Stimulated activated CD8-positive, alpha-beta memory T cell treated with anti-CD3 and anti-CD28 coated beads, Interleukin-4, amount 100 ng/mL, for 1 hour (primary cell): ENCODE measurements at regions not wholly inside any gene's neighbourhood (a gene's known extent, or its start where the extent isn't known, plus 50 kb on each side); places are given as distances from the start of the nearest gene placed in this dataset.

Experiments used
- DNase-seq, 2 donors: peaks; one replicate each; pipeline ENCODE4 v3.0.0-alpha.2; 2020; ENCODE audit warnings: low read depth in 2 of 2, low spot score in 1 of 2

DNA sequence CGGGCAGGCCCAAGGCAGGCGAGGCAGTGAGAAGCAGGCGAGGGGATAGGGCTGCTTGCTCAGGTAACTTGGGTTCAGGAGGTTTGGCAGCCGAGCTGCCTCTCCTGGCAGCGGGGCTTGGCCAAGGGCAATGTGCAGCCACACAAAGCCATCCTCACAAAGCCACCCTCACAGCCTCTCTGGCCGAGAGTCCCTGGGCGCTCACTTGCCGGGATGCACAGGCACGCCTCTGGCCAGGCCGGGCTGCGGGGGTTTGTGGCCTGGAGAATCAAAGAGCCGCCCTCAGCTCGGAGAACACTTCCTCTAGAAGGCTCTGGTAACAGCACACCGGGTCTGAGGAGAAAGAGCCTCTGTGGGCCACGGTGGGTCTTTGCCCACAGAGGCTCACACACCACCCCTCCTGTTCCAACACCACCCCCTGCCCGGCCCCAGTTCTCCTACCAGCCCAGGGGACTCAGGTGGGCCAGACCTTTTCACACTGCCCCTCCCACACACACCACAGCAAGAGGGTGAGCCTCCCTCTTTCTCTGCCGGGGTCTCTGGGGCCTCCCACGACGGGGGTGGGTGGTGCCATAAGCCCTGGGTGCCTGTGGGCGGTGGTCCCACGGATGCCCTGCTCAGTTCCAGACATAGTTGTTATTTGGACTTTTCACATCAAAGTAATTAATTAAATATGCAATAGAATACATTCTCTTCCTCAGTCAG lies 186.9 kb downstream of the ZFP36L2 start:
- DNase-seq: no peak

DNA sequence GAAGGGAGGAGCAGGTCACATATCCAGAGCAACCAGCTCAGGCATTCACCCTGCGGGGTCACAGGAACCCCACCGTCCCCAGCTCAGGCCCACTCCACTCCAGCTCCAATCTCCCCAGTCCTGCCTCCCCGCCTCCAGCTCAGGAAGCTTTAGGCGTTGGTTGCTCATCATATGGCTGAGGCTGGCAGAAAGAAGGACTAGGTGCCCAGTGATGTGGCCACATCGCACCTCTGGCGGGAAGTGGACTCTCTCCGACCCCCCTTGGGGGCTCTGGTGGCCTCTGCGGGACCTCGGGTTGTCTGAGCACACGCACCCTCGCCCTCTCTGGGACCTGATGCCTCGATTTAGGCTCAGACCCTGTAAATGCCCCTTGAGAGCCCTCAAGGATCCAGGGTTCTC lies 187.7 kb downstream of the ZFP36L2 start:
- DNase-seq: no peak

DNA sequence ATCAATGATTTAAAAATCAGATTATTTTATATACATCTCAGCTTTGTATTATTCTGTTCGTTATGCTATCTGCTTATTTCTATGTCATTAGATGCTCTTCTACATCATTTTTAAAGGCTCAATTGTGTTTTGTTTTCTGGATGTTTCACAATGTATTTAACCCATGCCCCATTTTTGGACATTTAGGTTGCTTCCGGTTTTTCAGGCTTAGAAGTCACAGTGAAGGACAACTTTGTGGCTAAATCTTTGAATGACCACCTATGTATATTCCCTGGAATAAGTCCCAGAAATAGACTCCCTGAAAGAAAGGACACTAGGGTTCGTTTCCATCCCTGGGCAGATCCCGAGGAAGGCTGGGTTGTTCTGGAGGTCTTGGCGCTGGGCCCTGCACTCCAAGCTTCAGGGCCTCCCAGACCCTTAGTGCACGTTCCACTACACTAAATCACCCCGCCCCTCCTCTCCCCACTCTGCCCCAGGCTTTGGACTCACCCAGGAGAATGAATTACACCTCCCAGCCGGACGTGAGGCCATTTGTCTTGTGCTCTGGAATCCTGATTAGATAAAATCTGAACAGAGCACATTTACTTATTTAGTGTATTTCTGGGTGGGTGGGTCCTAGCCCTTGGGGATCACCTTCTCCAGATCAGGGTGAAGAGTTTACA lies 188.2 kb downstream of the ZFP36L2 start:
- no peak for DNase-seq

DNA sequence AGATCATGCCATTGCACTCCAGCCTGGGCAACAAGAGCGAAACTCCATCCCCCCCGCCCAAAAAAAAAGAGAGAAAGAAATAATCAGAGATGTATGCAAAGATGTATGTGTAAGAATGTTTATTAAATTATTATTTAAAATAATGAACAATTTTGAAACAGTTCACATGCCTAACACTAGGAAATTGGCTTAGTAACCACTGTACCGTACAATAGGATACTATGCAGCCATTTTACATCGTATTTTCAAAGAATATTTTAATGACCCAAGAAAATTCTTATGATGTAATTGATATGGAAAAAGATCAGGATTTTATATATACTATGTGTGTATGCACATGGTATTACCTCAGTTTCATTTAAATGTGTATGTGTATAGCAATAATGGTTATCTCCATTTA lies 190.5 kb downstream of the ZFP36L2 start:
- DNase-seq: no peak

- no peak for DNase-seq
These were observed 191.5 kb downstream of the ZFP36L2 start for GRCh38 chr2:43034921-43035320.

- DNase-seq: no peak
These were observed 192.2 kb downstream of the ZFP36L2 start for GRCh38 chr2:43034242-43034619.

DNA sequence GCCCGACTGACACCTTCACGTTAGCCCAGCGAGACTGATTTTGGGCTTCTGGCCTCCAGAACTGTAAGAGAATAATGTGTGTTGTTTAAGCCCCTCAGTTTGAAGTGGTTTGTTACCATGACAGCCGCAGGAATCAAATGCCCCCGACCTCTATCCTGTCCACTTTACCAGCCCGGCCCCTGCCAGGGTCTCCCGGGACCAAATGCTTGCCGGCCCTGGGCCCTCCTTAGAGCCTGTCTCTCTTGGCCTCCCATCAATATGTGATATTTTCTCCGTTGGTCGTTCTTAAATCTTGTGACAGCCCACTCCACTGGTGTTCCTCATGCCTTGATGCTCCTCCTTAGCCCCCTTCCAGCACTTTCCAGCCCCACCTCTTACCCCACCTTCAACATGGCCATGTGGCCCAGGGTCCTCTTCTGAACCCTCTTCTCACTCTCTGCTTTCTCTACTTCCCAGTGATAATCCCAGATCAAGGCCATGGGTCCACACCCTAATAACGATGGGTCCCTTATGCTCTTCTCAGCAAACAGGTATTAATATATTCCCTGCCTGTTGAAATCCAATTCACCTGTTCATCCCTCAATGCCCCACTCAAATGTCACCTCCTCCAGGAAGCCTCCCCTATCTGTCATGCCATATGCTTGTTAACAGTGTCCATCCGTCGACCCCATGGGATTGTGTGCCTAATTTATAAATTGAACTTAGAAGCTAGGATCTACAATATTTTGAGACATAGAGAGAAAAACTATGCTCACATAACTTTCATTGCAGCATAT lies 192.8 kb downstream of the ZFP36L2 start:
- no peak for DNase-seq

DNA sequence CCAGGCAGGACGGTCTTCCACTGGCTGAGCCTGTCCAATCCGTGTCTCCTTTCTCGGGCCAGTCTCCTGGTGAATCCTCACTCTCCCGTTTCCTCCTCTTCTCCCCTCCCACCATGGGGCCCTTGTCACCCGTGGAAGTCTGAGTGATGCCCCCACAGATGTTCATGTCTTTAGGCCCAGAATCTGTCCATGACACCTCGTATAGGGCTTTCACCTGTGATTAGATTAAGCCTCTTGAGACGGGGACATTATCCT lies 193.5 kb downstream of the ZFP36L2 start:
- no peak for DNase-seq

GRCh38 chr2:43032213-43033015 lies 194.0 kb downstream of the ZFP36L2 start:
- DNase-seq: no peak

- DNase-seq: no peak
These were observed 194.8 kb downstream of the ZFP36L2 start for GRCh38 chr2:43031471-43032212.

- DNase-seq: no peak
These were observed 195.7 kb downstream of the ZFP36L2 start for GRCh38 chr2:43030551-43031307.

GRCh38 chr2:43029186-43029585 lies 197.2 kb downstream of the ZFP36L2 start:
- no peak for DNase-seq

DNA sequence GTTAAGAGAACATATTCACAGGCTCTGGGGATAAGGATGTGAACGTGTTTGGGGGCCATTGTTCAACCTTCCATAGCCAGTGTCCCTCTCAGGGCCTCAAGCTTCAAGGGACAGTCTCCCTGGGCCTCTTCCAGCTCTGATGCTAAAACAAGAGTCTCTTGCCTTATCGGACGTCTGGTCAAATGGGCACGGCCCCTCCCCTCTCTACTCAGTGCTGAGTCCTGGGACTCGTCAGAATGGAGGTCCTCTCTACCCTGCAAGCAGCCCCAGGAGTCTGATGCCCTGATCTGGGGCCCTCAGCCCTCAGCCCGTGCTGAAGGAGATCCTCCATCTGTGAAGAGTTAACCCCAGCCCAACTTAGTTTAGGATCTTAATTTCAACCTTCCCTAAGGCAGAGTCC lies 198.2 kb downstream of the ZFP36L2 start:
- DNase-seq: no peak

DNA sequence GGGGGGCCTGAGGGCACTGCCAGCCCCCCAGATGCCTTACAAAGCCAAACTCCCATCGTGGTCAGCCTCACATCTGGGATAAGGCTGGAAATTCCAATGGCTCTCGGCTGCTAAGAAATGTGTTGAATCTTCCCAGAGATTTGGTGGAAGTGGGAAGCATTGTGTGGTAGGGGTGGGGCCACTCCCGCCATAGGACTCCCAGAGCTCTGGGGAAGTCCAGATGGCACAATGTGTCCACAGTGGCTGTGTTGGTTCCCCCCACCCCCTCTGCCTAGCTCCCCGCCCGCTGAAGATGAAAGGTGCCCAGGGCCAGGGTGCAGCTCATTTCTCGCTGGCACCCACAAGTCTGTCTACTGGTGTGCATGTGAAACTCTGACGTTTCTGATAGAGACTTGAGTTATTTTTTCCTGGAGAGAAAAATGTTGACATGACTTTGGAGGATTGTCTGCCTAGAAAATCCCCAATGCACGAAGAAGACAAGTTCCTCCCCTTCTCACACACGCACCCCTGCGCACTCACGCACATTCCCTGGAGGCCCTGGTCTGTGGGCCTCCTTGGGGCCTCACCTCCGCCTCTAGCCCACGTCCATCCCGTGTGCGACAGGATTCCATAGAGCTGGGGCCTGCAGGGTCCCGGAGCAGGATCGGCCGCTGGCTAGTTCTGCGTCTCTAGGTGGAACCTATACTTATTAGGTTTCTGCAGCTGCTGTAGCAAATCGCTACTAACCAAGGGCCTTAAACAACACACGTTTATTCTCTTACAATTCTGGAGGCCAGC lies 199.1 kb downstream of the ZFP36L2 start:
- no peak for DNase-seq

DNA sequence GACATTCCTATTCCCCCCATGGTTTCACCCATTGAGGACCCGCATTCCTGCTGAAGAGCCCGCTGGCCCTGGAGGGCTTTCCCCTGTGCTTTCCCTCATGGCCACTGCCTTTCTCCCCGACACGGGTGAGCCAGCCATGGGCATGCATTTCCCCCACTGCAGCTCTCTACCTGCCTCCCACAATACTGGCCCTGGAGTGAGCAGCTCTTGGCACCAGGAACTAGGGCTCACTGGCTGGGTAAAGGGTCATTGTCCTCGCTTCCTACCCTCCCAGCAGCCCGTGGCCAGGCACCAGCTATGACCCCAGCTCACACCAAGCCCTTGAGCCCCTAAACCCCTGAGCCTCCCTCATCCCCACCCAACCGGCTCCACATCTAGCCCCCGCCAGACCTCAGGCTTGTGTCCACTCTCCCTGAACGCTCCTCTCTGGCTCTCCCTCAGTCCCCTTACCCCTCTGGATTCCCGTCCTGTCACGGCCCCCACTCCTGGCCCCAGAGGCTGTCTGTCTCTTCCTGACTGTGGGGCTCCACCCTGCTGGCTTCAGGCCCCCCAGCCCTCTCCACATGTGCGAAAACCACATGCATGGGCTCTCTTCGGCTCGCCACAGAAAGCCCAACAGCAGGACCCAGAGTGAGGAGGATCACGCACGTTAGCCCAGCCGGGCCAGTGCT lies 199.8 kb downstream of the ZFP36L2 start:
- DNase-seq: no peak

DNA sequence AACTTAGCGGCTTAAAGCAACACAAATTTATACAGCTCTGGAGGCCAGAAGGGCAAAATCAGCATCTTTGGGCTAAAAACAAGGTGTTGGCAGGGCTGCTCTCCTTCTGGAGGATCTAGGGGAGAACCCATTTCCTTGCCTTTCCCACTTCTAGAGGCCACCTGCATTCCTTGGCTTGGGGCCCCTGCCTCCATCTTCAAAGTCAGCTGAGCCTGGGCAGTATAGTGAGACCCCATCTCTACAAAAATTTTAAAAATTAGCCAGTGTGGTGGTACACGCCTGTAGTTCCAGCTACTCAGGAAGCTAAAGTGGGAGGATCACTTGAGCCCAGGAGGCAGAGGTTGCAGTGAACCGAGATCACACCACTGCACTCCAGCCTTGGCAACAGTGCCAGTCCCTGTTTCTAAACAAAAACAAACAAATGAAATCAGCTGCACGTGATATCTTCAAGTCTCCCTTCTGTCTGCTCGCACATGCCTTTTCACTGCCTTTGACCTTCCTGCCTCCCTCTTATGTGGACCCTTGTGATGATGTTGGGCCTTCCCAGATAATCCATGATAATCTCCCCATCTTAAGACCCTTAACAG lies 200.6 kb downstream of the ZFP36L2 start:
- no peak for DNase-seq

GRCh38 chr2:43024515-43025011 lies 201.8 kb downstream of the ZFP36L2 start:
- DNase-seq: no peak

DNA sequence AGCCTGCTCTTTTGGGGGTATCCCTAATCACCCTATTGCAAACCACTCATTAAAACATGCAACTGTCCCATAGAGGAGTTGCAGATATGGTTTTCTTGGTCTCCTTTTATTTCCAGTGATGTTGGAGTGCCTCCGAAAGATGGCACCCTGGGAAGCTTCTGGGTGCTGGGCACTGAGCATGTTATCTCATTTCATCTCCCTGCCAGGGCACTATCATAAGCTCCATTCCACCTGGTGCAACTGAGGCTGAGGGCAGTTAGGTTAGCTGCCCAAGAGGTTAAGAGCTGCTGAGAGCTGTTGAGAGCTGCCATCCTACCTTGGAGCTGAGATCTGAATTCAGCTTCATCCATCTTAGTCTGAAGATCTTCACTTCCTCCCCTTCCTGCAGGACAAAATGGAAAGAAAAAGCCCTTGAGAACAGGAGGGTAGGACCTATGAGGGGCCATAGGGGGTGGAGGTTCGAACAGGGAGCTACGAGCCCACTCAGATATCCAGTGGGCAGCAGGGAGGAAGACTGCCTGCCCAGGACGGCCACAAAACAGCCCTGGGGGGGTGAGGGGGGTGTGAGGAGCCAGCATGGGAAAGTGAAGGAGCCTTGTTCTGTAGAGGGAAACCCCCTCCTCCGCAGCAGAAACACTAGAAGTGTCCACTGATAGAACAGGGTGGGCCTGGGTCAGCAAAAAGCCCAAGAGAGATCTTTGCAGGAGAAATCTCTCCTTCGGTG lies 202.5 kb downstream of the ZFP36L2 start:
- no peak for DNase-seq
